ENCODE measurements at regions not wholly inside any gene's neighbourhood (a gene's known extent, or its start where the extent isn't known, plus 50 kb on each side); places are given as distances from the start of the nearest gene placed in this dataset.
A peak's percentile ranks its signal among the peaks of the same experiment; 100 is the strongest.

DNA sequence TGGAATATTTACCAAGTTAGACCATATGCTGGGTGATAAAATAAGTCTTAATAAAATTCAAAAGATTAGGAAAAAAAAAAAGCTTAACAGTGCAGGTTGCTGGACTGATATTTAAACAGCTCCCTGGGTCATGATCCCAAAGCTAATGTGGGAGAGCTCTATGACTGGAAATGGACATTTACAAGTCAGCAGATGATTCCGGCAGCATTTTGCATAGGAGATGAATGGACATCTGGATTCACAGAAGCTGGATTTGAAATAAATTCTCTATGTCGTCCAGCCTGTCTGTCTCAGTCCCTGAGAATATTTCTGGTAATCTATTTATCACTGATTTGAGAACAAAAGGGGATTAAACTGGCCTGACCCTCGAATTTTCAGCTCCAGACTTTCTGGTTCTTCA, 52.3 kb upstream of the KLHL25 start:
- POLR2A ChIA-PET, result no interaction called here
- no peak for DNase-seq (ENCODE audit: extremely low spot score)
- TF ChIP-seq, protein P1, sequence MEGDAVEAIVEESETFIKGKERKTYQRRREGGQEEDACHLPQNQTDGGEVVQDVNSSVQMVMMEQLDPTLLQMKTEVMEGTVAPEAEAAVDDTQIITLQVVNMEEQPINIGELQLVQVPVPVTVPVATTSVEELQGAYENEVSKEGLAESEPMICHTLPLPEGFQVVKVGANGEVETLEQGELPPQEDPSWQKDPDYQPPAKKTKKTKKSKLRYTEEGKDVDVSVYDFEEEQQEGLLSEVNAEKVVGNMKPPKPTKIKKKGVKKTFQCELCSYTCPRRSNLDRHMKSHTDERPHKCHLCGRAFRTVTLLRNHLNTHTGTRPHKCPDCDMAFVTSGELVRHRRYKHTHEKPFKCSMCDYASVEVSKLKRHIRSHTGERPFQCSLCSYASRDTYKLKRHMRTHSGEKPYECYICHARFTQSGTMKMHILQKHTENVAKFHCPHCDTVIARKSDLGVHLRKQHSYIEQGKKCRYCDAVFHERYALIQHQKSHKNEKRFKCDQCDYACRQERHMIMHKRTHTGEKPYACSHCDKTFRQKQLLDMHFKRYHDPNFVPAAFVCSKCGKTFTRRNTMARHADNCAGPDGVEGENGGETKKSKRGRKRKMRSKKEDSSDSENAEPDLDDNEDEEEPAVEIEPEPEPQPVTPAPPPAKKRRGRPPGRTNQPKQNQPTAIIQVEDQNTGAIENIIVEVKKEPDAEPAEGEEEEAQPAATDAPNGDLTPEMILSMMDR (IDR thresholded peaks at IDR 0.05; ENCODE audit: control extremely low read depth, extremely low read depth, low read depth, missing control alignments), result no peak
- CTCF ChIA-PET, result interaction anchor here (1.0 to 2.4 kb wide), 4 partner anchors 9 to 119 kb away, joined by 3 to 10 read pairs (median 4); no protein-coding TSS in a partner anchor

DNA sequence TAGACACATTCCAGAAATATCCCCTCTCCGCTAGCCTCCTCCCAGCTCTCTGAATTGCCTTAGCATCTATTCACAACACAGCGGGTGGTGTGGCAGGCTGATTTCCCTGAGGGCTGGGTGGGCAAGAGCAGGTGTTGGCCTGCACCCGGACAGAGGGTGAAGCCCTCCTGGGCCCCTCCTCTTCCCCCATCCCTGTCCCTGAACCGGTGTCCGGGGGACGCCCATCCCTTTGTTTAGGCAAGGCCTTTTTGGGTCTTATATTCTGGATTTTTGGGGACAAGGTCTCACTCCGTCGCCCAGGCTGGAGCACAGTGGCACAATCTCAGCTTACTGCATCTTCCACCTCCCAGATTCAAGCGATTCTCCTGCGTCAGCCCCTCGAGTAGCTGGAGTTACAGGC, 55.2 kb upstream of the KLHL25 start:
- TF ChIP-seq, protein P1 (IDR thresholded peaks at IDR 0.05; ENCODE audit: control extremely low read depth, extremely low read depth, low read depth, missing control alignments), result no peak
- DNase-seq (ENCODE audit: extremely low spot score), result no peak
- ChIA-PET POLR2A (interaction anchor here (0.6 kb wide), 1 partner anchor 8 kb away, joined by 5 read pairs; no protein-coding TSS in a partner anchor), CTCF (interaction anchor here (1.2 to 1.5 kb wide), 2 partner anchors 9 kb away, joined by 4 to 6 read pairs; no protein-coding TSS in a partner anchor)

DNA sequence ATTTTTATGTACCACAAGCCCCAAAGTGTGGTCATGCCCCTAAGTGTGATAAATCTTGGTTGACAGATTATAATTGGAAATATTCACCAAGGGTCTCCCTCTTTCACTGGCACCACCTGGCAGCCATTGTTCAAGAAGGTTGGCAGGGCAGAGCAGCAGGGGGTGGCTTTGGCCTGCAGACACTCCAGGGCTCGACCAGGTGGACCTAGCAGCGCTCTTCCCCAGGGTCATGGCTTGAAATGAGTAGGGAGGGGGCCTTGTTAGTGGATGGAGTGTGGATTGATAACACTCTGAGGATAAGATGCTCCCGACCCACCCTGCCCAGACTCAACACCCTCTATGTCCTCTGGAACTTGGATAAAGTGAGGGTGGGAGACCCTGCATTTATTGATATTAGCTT, 58.2 kb upstream of the KLHL25 start:
- CTCF ChIA-PET, result interaction anchor here (1.3 to 2.6 kb wide), 4 partner anchors 11 to 30 kb away, joined by 3 to 10 read pairs (median 6); no protein-coding TSS in a partner anchor
- TF ChIP-seq, protein P1 (IDR thresholded peaks at IDR 0.05; ENCODE audit: control extremely low read depth, extremely low read depth, low read depth, missing control alignments), result no peak
- POLR2A ChIA-PET, result no interaction called here
- no peak for DNase-seq (ENCODE audit: extremely low spot score)

DNA sequence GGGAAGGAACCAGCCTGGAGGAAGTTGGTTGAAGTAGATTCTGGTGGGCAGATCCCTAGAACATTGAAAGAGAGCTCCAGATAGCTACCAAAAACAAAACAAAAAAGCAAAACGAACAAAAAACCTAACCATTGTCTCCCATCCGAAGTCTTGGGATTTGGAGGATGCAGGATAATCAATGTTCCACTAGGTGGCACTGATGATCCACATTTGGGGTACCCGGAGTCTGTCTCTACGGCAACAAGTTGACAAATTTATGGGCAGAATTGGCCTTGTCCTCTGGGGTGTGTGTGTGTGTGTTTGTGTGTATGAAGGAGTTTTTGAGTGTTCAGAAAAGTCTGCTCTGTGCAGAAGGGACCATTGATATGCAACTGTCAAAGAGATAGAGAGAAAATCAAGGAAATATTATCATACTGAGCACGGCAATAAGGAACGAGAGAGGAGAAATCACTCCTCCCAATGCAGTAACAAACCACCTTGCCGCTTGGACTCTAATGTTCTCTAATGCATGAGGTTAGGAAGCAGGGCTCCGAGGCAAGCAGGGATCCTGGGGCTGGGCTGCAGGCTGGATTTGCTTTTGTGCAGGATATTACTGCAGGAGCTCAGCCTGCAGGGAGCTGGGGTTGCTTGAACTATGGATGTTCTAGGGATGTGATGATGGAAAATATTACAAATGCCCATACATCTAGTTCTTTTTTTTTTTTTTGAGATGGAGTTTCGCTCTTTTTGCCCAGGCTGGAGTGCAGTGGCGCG, 59.8 kb upstream of the KLHL25 start:
- TF ChIP-seq, protein P1 (IDR thresholded peaks at IDR 0.05; ENCODE audit: control extremely low read depth, extremely low read depth, low read depth, missing control alignments), result peak; percentile 74
- peak; percentile 76 for DNase-seq (ENCODE audit: extremely low spot score)
- POLR2A ChIA-PET, result no interaction called here
- CTCF ChIA-PET, result interaction anchor here (0.6 to 2.6 kb wide), 10 partner anchors 12 to 858 kb away, joined by 3 to 10 read pairs (median 3); no protein-coding TSS in a partner anchor

DNA sequence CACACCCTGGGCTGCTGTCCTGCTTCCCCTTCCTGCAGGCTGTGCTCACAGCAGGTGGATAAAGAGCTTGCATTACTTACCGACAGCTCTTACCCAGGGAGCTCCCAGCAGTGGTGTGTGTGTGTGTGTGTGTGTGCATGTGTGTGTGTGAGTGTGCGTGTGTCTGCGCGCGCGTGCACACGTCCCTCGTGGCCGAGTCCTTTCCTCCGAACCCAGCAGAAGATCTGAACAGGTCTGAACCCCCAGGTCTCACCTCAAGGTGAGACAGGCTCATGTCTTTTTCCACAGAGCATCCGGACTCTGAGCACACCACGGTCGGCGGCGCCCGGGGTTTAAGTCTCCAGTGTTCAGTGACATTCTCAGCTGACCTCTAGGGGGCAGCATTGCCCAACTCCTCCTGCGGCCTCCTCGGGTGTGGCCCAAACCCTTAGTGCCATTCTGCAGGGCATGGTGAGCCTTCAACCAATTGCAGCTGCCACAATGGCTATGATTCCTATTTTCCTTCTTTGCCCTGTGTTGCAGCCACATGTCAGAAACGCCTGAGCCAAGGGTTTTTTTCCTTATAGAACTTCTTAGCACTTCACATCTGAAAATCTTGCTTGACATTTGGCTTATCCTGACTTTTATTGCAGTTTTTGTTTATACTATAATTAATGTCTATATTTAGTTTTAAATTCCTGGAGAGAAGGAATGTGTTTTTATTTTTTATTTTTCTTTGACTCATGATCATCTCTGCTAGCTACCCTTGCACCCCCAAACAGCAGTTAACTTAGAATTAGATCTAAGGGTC, 64.1 kb upstream of the KLHL25 start:
- POLR2A ChIA-PET, result no interaction called here
- peak; percentile 81 for DNase-seq (ENCODE audit: extremely low spot score)
- TF ChIP-seq, protein P1 (IDR thresholded peaks at IDR 0.05; ENCODE audit: control extremely low read depth, extremely low read depth, low read depth, missing control alignments), result peak; percentile 76
- CTCF ChIA-PET, result interaction anchor here (1.0 to 2.3 kb wide), 11 partner anchors 8 to 884 kb away, joined by 3 to 11 read pairs (median 5); no protein-coding TSS in a partner anchor

DNA sequence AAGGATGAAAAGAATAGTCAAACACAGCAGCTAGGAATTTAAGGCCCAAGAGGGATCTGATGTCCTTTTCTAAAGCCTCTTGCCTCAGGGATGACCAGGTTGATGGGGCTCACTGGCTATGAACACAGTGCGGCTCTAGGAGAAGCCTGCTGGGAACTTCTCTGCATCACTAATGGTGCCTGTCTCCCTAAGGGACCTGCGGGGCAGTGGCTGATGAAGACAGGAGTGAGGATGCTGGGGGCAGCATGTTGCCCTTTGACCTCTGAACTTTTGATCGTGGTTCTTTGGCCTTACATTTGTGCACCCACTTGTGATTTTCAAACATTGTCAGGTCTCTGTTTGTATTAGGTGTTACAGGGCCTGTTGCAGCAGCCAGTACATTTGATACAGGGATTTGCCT, 64.9 kb upstream of the KLHL25 start:
- ChIA-PET POLR2A (no interaction called here), CTCF (interaction anchor here (1.3 to 2.3 kb wide), 4 partner anchors 10 to 883 kb away, joined by 6 to 11 read pairs (median 10); no protein-coding TSS in a partner anchor)
- TF ChIP-seq, protein P1 (IDR thresholded peaks at IDR 0.05; ENCODE audit: control extremely low read depth, extremely low read depth, low read depth, missing control alignments), result no peak
- DNase-seq (ENCODE audit: extremely low spot score), result no peak
